ENCODE measurements at regions not wholly inside any gene's neighbourhood (a gene's known extent, or its start where the extent isn't known, plus 50 kb on each side); places are given as distances from the start of the nearest gene placed in this dataset.
A peak's percentile ranks its signal among the peaks of the same experiment; 100 is the strongest.

DNA sequence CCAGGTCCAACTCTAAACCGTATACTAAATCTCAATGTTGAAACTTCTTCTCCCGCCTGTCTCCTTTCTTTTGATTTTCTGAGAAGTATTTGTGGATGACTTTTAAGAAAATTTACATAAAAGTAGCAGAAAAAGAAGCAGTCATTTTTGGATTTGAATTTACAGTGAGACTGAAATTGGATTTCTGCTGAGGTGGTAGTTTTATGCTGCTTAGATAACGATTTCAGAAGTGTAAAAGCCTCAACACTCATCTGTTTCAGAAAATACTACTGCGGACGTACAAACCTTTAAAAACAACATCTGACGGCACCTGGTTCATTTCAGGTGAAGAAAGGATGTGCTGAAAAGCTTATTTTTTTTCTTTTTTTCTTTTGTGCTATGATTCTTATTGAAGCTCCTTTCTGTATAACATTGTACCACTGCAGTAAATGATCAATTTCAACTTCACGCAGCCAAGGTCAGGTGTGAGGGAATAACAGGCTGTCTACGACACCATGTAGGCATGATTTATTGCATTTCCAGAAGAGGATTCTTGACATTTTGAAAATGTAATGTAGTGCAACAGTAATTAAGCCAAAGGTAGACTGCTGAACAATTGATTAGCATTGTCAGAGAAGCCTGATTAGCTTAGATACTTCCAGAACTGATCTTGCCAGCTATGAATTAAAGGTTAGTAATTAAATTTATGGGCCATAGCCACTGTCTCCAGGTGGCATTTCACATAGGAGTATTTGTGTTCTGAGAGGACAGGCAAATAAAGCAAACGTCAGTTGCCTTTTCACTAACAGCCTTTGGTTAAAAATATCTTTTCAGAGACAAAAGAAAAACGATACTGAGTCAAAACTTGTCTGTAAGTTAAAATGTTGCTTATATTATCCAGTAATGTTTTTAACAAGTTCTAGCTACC lies 134.6 kb upstream of the KBTBD8 start:
- Histone ChIP-seq H3K4me1 (ENCODE audit: control insufficient read depth, insufficient read depth, low read length) (no peaks in the 10 kb centered on the region), H3K27ac (ENCODE audit: low read length) (no peak overlapping the region), H3K4me3 (ENCODE audit: low read length) (no peak overlapping the region), H3K27me3 (ENCODE audit: control insufficient read depth, insufficient read depth) (no peaks in the 10 kb centered on the region), H3K9me3 (ENCODE audit: control insufficient read depth, low read length) (no peaks in the 10 kb centered on the region)
- ATAC-seq (no peak), DNase-seq (no peak)
- 72% methylated on average over 10 of the region's 10 CpGs for whole genome bisulfite sequencing
- intact Hi-C loops (cut with DNase I) = no loop called here

DNA sequence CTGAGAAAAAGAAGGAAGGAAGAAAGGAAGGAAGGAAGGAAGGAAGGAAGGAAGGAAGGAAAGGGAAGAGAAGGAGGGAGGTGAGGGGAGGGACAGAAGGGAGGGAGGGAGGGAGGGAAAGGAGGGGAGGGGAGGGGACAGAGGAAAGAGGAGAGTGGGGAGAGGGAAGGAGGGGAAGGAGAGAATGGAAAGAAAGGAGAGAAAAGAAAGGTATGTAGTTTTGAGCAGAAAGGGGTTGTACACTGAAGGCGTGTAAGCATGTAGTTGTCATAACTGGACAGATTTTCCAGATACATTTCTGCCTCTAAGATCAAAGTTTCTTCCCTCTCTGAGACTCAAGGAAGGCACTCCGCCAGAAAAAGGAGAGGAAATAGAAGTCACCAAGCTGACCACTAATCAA lies 113.4 kb upstream of the KBTBD8 start:
- no peak for DNase-seq
- intact Hi-C loops (cut with DNase I) = no loop called here
- 77% methylated on average over 2 of the region's 2 CpGs for WGBS
- ATAC-seq = no peak
- no peaks in the 10 kb centered on the region for H3K4me1 ChIP-seq (ENCODE audit: control insufficient read depth, insufficient read depth, low read length)
- no peaks in the 10 kb centered on the region for H3K9me3 ChIP-seq (ENCODE audit: control insufficient read depth, low read length)
- H3K4me3 ChIP-seq (ENCODE audit: low read length) = no peak overlapping the region
- H3K27ac ChIP-seq (ENCODE audit: low read length) = no peak overlapping the region
- H3K27me3 ChIP-seq (ENCODE audit: control insufficient read depth, insufficient read depth) = no peaks in the 10 kb centered on the region

DNA sequence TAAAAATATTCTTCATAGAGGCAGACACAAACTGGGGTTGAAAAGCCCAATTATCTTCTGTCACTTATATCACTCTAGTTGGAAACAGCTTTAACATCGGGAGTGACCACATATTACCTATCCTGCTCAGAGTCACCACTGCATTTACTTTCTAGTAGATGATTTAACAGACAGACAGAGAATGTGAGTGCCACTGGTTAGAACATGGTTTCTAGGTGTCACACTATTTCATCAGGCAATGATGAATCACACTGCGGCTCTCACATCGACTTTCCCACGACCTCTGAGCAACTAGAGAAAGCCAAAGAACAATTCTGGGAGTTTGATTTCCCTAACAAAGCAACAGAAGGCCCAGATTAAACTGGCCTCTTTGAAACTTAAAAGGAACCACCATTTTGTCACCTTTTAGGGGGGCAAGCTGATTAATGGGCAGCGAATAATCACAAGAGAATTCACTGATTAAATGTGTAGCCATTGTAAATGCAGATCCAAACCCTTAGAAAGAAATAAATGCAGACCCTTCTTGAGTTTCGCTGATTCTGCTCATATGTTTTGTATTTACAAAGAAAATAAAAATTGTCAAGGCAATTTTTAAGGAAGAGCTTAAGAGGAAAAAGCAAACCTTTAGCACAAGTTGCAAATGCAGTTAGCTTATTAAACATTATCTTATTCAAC lies 112.6 kb upstream of the KBTBD8 start:
- no peaks in the 10 kb centered on the region for H3K9me3 ChIP-seq (ENCODE audit: control insufficient read depth, low read length)
- no peaks in the 10 kb centered on the region for H3K4me1 ChIP-seq (ENCODE audit: control insufficient read depth, insufficient read depth, low read length)
- DNase-seq (no peak), ATAC-seq (no peak)
- intact Hi-C loops (cut with DNase I) = no loop called here
- no peaks in the 10 kb centered on the region for H3K27me3 ChIP-seq (ENCODE audit: control insufficient read depth, insufficient read depth)
- H3K27ac ChIP-seq (ENCODE audit: low read length) = no peak overlapping the region
- H3K4me3 ChIP-seq (ENCODE audit: low read length) = no peak overlapping the region
- WGBS = 62% methylated on average over 6 of the region's 6 CpGs

- Histone ChIP-seq H3K4me1 (ENCODE audit: control insufficient read depth, insufficient read depth, low read length) (no peaks in the 10 kb centered on the region), H3K9me3 (ENCODE audit: control insufficient read depth, low read length) (no peaks in the 10 kb centered on the region), H3K4me3 (ENCODE audit: low read length) (no peak overlapping the region), H3K27me3 (ENCODE audit: control insufficient read depth, insufficient read depth) (no peaks in the 10 kb centered on the region), H3K27ac (ENCODE audit: low read length) (no peak overlapping the region)
- 74% methylated on average over 11 of the region's 11 CpGs for WGBS
- ATAC-seq = no peak
- intact Hi-C loops (cut with DNase I) = no loop called here
- no peak for DNase-seq
Observed at GRCh38 chr3:66889750-66890494, 108.2 kb upstream of the KBTBD8 start.

- ATAC-seq (no peak), DNase-seq (no peak)
- 71% methylated on average over 6 of the region's 6 CpGs for WGBS
- Histone ChIP-seq H3K9me3 (ENCODE audit: control insufficient read depth, low read length) (no peaks in the 10 kb centered on the region), H3K27me3 (ENCODE audit: control insufficient read depth, insufficient read depth) (no peaks in the 10 kb centered on the region), H3K27ac (ENCODE audit: low read length) (no peak overlapping the region), H3K4me3 (ENCODE audit: low read length) (no peak overlapping the region), H3K4me1 (ENCODE audit: control insufficient read depth, insufficient read depth, low read length) (no peaks in the 10 kb centered on the region)
- intact Hi-C loops (cut with DNase I) = no loop called here
Observed at GRCh38 chr3:66898155-66898554, 100.0 kb upstream of the KBTBD8 start.

- H3K4me3 ChIP-seq (ENCODE audit: low read length) = no peak overlapping the region
- DNase-seq = no peak
- no peaks in the 10 kb centered on the region for H3K9me3 ChIP-seq (ENCODE audit: control insufficient read depth, low read length)
- intact Hi-C loops (cut with DNase I) = no loop called here
- H3K27ac ChIP-seq (ENCODE audit: low read length) = no peak overlapping the region
- no peak for ATAC-seq
- WGBS = 57% methylated on average over 2 of the region's 2 CpGs
- H3K4me1 ChIP-seq (ENCODE audit: control insufficient read depth, insufficient read depth, low read length) = no peaks in the 10 kb centered on the region
- no peaks in the 10 kb centered on the region for H3K27me3 ChIP-seq (ENCODE audit: control insufficient read depth, insufficient read depth)
Observed at GRCh38 chr3:66904336-66904735, 93.8 kb upstream of the KBTBD8 start.

DNA sequence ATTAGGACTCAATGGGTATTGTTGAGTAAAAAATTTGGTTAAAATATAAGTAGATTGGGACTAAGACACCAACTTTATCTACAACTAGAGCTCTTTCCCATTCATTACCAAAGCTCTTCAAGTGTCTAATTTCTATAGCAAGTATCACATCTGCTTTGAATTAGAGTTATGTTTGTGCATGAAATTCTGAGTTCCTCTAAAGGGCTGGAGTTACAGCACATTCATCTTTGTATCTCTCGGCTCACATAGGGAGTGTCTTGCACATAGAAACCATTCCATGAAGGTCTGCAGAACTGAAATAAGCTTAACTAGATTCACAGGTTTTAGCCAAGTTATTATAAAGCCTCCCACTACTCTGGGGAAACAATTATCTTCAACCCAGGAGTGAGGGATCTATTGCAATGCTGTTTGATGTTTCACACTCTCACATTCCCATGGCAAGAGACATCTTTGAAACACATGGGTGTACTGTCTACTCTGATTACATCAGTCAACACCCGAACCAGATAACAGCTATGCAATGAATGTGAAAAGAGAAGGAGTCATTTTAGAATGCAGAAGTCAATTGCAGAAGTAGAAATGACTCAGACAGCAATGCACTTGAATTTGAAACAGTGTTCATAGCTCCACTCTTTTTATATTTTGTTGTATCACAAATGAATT lies 93.1 kb upstream of the KBTBD8 start:
- Histone ChIP-seq H3K9me3 (ENCODE audit: control insufficient read depth, low read length) (no peaks in the 10 kb centered on the region), H3K4me1 (ENCODE audit: control insufficient read depth, insufficient read depth, low read length) (no peaks in the 10 kb centered on the region), H3K27ac (ENCODE audit: low read length) (no peak overlapping the region), H3K4me3 (ENCODE audit: low read length) (no peak overlapping the region), H3K27me3 (ENCODE audit: control insufficient read depth, insufficient read depth) (no peaks in the 10 kb centered on the region)
- ATAC-seq (peak; percentile 51 to 62), DNase-seq (no peak)
- intact Hi-C loops (cut with DNase I) = no loop called here
- 16% methylated on average over 2 of the region's 2 CpGs for WGBS

GRCh38 chr3:66907136-66907535 lies 91.0 kb upstream of the KBTBD8 start:
- Histone ChIP-seq H3K27me3 (ENCODE audit: control insufficient read depth, insufficient read depth) (no peaks in the 10 kb centered on the region), H3K4me3 (ENCODE audit: low read length) (no peak overlapping the region), H3K4me1 (ENCODE audit: control insufficient read depth, insufficient read depth, low read length) (no peaks in the 10 kb centered on the region), H3K27ac (ENCODE audit: low read length) (no peak overlapping the region), H3K9me3 (ENCODE audit: control insufficient read depth, low read length) (no peaks in the 10 kb centered on the region)
- DNase-seq (no peak), ATAC-seq (no peak)
- WGBS = 85% methylated on average over 3 of the region's 3 CpGs
- intact Hi-C loops (cut with DNase I) = no loop called here

DNA sequence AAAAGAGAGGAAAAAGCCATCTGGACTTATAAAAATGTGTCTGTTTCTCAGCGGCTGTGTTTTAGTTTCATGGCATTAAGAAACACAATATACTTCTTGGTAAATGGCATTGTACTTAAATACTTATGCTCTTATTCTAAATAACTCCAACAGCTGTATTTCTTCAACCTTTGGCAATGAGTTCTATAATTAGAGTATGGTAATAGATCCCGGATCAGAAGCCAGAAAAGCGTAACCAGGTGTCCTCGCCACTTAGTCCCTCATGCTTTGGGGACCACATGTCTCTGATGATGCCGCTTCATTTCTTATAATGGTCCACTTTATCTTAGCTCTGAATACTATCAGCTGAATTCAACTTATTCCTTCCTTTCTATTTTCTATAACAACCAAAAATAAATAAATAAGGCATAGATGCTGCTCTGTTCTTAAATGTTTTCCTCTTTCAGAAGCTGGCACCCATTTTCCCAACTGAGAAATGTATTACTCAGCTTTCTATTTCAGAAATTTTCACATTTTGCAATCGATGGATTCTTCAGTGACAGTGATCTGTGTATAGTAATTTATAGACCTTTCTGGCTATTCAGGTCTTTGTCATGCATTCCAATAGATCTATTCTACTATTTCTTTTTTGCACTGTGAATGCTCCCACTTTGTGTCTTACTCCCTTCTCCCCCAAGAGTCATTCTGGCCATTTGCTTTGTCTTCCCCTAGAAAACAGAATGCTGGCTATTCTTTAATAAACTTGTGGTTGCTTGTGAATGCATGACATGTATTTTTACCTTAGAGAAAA lies 87.6 kb upstream of the KBTBD8 start:
- 79% methylated on average over 6 of the region's 6 CpGs for WGBS
- H3K9me3 ChIP-seq (ENCODE audit: control insufficient read depth, low read length) = no peaks in the 10 kb centered on the region
- no peaks in the 10 kb centered on the region for H3K27me3 ChIP-seq (ENCODE audit: control insufficient read depth, insufficient read depth)
- DNase-seq (no peak), ATAC-seq (no peak)
- intact Hi-C loops (cut with DNase I) = no loop called here
- H3K4me1 ChIP-seq (ENCODE audit: control insufficient read depth, insufficient read depth, low read length) = no peaks in the 10 kb centered on the region
- no peak overlapping the region for H3K27ac ChIP-seq (ENCODE audit: low read length)
- H3K4me3 ChIP-seq (ENCODE audit: low read length) = no peak overlapping the region

GRCh38 chr3:66912306-66912705 lies 85.8 kb upstream of the KBTBD8 start:
- H3K27me3 ChIP-seq (ENCODE audit: control insufficient read depth, insufficient read depth) = no peaks in the 10 kb centered on the region
- H3K27ac ChIP-seq (ENCODE audit: low read length) = no peak overlapping the region
- no peak for DNase-seq
- H3K4me1 ChIP-seq (ENCODE audit: control insufficient read depth, insufficient read depth, low read length) = no peaks in the 10 kb centered on the region
- intact Hi-C loops (cut with DNase I) = no loop called here
- H3K4me3 ChIP-seq (ENCODE audit: low read length) = no peak overlapping the region
- no peak for ATAC-seq
- H3K9me3 ChIP-seq (ENCODE audit: control insufficient read depth, low read length) = no peaks in the 10 kb centered on the region

All from right cardiac atrium (tissue), 5 donors.